ENCODE measurements at regions not wholly inside any gene's neighbourhood (a gene's known extent, or its start where the extent isn't known, plus 50 kb on each side); places are given as distances from the start of the nearest gene placed in this dataset.

DNA sequence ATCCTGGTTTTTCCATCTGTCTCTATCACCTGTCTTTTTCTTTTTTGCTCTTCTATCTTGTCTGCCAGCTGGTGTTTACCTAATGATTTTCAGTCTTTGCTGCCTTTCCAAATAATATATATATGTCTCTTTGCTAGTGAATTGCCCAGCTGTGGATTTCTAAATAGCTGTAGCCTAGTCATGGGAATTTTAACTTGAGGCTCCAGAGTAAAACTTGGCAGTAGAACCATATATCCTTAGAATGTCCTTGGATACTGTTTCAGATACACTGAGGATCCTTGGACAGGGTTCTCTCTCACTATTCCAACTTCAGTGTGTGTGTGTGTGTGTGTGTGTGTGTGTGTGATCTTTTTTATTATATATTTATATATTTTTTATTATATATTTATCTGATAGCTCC is 2285.3 kb downstream of the LRRC4C start:
- no peaks in the 10 kb centered on the region for H3K4me1 ChIP-seq
- no peak overlapping the region for H3K4me3 ChIP-seq
- no peak overlapping the region for H3K4me2 ChIP-seq
- no peaks in the 10 kb centered on the region for H3K9me3 ChIP-seq
- DNase-seq (ENCODE audit: low read depth in 1 of 2, low spot score in 1 of 2) (no peak), FAIRE-seq (no peak), ATAC-seq (no peak)
- ChIA-PET CTCF (no interaction called here), POLR2A (no interaction called here)
- no peak overlapping the region for H3K27ac ChIP-seq
- no peak for TF ChIP-seq POLR2A (IDR thresholded peaks at IDR 0.05; ENCODE audit: low read length)
- TF ChIP-seq, protein P1, sequence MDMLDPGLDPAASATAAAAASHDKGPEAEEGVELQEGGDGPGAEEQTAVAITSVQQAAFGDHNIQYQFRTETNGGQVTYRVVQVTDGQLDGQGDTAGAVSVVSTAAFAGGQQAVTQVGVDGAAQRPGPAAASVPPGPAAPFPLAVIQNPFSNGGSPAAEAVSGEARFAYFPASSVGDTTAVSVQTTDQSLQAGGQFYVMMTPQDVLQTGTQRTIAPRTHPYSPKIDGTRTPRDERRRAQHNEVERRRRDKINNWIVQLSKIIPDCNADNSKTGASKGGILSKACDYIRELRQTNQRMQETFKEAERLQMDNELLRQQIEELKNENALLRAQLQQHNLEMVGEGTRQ (IDR thresholded peaks at IDR 0.05) = no peak
- no peak for TF ChIP-seq MYC (IDR thresholded peaks at IDR 0.05; ENCODE audit: borderline replicate concordance, low read length)
- TF ChIP-seq, protein P2, sequence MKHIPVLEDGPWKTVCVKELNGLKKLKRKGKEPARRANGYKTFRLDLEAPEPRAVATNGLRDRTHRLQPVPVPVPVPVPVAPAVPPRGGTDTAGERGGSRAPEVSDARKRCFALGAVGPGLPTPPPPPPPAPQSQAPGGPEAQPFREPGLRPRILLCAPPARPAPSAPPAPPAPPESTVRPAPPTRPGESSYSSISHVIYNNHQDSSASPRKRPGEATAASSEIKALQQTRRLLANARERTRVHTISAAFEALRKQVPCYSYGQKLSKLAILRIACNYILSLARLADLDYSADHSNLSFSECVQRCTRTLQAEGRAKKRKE (CRISPR knock-in tag; IDR thresholded peaks at IDR 0.05; ENCODE audit: low read depth) = no peak
- no peak for TF ChIP-seq RNF2 (IDR thresholded peaks at IDR 0.05; ENCODE audit: borderline replicate concordance, low read depth)
- no peak for TF ChIP-seq MAFK (IDR thresholded peaks at IDR 0.05; ENCODE audit: partially characterized antibody)
- no peak for TF ChIP-seq TFCP2L1 (CRISPR knock-in tag; IDR thresholded peaks at IDR 0.05)
- no peak for TF ChIP-seq NFE2L2 (conservative IDR thresholded peaks at IDR 0.05; ENCODE audit: low read length)
- TF ChIP-seq RARB (CRISPR knock-in tag; IDR thresholded peaks at IDR 0.05) = no peak
- TF ChIP-seq, protein P3, sequence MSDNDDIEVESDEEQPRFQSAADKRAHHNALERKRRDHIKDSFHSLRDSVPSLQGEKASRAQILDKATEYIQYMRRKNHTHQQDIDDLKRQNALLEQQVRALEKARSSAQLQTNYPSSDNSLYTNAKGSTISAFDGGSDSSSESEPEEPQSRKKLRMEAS (IDR thresholded peaks at IDR 0.05) = no peak
- no peak for TF ChIP-seq ZNF302 (CRISPR knock-in tag; IDR thresholded peaks at IDR 0.05)

DNA sequence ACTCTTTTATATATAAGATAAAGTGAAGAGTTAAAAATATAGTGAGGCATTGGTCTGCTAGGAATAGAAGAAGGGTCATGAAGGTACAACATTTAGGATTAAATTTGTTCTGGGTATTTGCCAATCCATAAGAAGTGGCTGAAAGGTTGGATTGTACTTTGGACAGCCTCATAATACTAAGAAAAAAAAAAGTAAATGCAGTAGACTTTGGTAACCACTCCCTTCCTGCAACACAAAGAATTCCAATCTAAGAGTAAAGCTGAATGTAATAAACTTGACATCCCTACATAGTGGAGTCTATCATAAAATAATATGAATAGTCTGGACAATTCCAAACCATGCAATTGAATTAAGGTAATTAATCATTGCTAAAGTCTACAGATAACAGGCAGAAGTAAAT is 2294.4 kb downstream of the LRRC4C start:
- no peak for FAIRE-seq

GRCh38 chr11:39149214-39149613 is 2310.2 kb downstream of the LRRC4C start:
- Histone ChIP-seq H3K4me3 (no peak overlapping the region), H3K4me1 (no peaks in the 10 kb centered on the region), H3K27ac (no peak overlapping the region), H3K9me3 (no peaks in the 10 kb centered on the region), H3K4me2 (no peak overlapping the region)
- FAIRE-seq (no peak), DNase-seq (ENCODE audit: low read depth in 1 of 2, low spot score in 1 of 2) (no peak), ATAC-seq (no peak)
- 0% methylated on average over 1 of the region's 1 CpG for WGBS (ENCODE audit: missing lambda C conversion rate)
- POLR2A ChIA-PET = no interaction called here
- CTCF ChIA-PET = no interaction called here
- no peak for TF ChIP-seq NR3C1 (IDR thresholded peaks at IDR 0.05)
- TF ChIP-seq GATA3 (IDR thresholded peaks at IDR 0.05; ENCODE audit: borderline replicate concordance) = no peak
- TF ChIP-seq PHF8 (IDR thresholded peaks at IDR 0.05; ENCODE audit: borderline replicate concordance, low read depth) = no peak
- no peak for TF ChIP-seq HOXB5 (CRISPR knock-in tag; IDR thresholded peaks at IDR 0.05)
- TF ChIP-seq EHF (CRISPR knock-in tag; IDR thresholded peaks at IDR 0.05) = no peak
- no peak for TF ChIP-seq FOSL2 (IDR thresholded peaks at IDR 0.05)
- no peak for TF ChIP-seq FOSL2 (CRISPR knock-in tag; IDR thresholded peaks at IDR 0.05)
- no peak for TF ChIP-seq NPAS2 (CRISPR knock-in tag; IDR thresholded peaks at IDR 0.05; ENCODE audit: borderline replicate concordance)
- no peak for TF ChIP-seq TP53 (CRISPR knock-in tag; IDR thresholded peaks at IDR 0.05)
- no peak for TF ChIP-seq RARB (CRISPR knock-in tag; IDR thresholded peaks at IDR 0.05)

More for the DNA sequence above, 2294.4 kb downstream of the LRRC4C start:
- no peak for ATAC-seq
- no peak for DNase-seq (ENCODE audit: low read depth in 1 of 2, low spot score in 1 of 2)
- TF ChIP-seq, protein P1 (IDR thresholded peaks at IDR 0.05) = no peak
- TF ChIP-seq EHMT2 (IDR thresholded peaks at IDR 0.05; ENCODE audit: low read depth) (no peak), CTCF (IDR thresholded peaks at IDR 0.05) (no peak), RNF2 (IDR thresholded peaks at IDR 0.05; ENCODE audit: borderline replicate concordance, low read depth) (no peak), EHF (CRISPR knock-in tag; IDR thresholded peaks at IDR 0.05) (no peak), HES2 (IDR thresholded peaks at IDR 0.05) (no peak), MAFK (IDR thresholded peaks at IDR 0.05; ENCODE audit: partially characterized antibody) (no peak)
- H3K4me2 ChIP-seq = no peak overlapping the region
- no peak overlapping the region for H3K27ac ChIP-seq
- H3K4me1 ChIP-seq = no peaks in the 10 kb centered on the region
- CTCF ChIA-PET = no interaction called here
- no peak overlapping the region for H3K4me3 ChIP-seq
- POLR2A ChIA-PET = no interaction called here
- no peaks in the 10 kb centered on the region; the same call in 2 of the 3 replicates for H3K9me3 ChIP-seq
